Left lung (tissue), 4 donors: ENCODE measurements at regions not wholly inside any gene's neighbourhood (a gene's known extent, or its start where the extent isn't known, plus 50 kb on each side); places are given as distances from the start of the nearest gene placed in this dataset.
"Not testable (repeated sequence)": the region's sequence is repeated elsewhere in the genome, so short reads cannot be mapped to it uniquely, and the experiment has no call there.

ENCODE experiments used
- ATAC-seq: fragments of 200-7000 bp; cut with Tn5 transposase; one replicate; pipeline ENCODE4 v1.9.1; 2020; ENCODE audit warnings: moderate library complexity
- DNase-seq, 4 donors: peaks; one replicate each; pipeline ENCODE4 v3.0.0-alpha.2; 2013 to 2020
- H3K27ac ChIP-seq, 2 donors: fragments of 200-600 bp; sonication (generic) in 1 of 2; one replicate each; pipeline versions ENCODE4 v1.5.0 to v1.8.0; 2020 to 2021
- H3K27me3 ChIP-seq, 2 donors: fragments of 200-600 bp; sonication (generic) in 1 of 2; one replicate each; pipeline versions ENCODE4 v1.5.0 to v1.8.0; 2020 to 2021
- H3K36me3 ChIP-seq, 2 donors: fragments of 200-600 bp; sonication (generic) in 1 of 2; one replicate each; pipeline versions ENCODE4 v1.5.0 to v1.8.0; 2020 to 2021
- H3K4me1 ChIP-seq, 2 donors: fragments of 200-600 bp; one replicate each; pipeline ENCODE4 v1.8.0; 2021
- H3K4me3 ChIP-seq, 2 donors: fragments of 200-600 bp; sonication (generic) in 1 of 2; one replicate each; pipeline versions ENCODE4 v1.5.0 to v1.8.0; 2020 to 2021; ENCODE audit warnings: mild to moderate bottlenecking in 1 of 2
- H3K9me3 ChIP-seq, 2 donors: fragments of 200-600 bp; sonication (generic) in 1 of 2; one replicate each; pipeline versions ENCODE4 v1.5.0 to v1.8.0; 2020 to 2021
- CTCF ChIP-seq, 2 donors: fragments of 200-600 bp; sonication (generic) in 1 of 2; IDR thresholded peaks; one replicate each; pipeline versions ENCODE4 v1.5.0 to v1.8.0; 2021; ENCODE audit warnings: antibody characterized with exemption in 2 of 2
- intact Hi-C, 2 donors: fragments of 100-400 bp; cut with DNase I; formaldehyde crosslinking; loops; one replicate each; pipeline versions ENCODE4 v1.11.2 to v1.14.2; 2022
- donor health status: DM: no; HTN: yes; CAD: no.
- donor health status: DM: no; HTN: no; CAD: no.

GRCh38 chr13:112172017-112172416 is 105.1 kb downstream of the SOX1 start:
- Histone ChIP-seq H3K9me3 (peaks cover 0 to 10% of the 10 kb centered on the region in 2 donors), H3K36me3 (no peaks in the 10 kb centered on the region), H3K4me1 (no peaks in the 10 kb centered on the region), H3K27ac (no peak overlapping the region), H3K4me3 (no peak overlapping the region), H3K27me3 (peaks cover 0 to 21% of the 10 kb centered on the region in 2 donors)
- DNase-seq (no peak), ATAC-seq (no peak)
- intact Hi-C loops, result no loop called here
- no peak for TF ChIP-seq CTCF (IDR thresholded peaks at IDR 0.05)

GRCh38 chr13:112172641-112173251 is 105.8 kb downstream of the SOX1 start:
- Histone ChIP-seq H3K27ac (no peak overlapping the region), H3K4me3 (no peak overlapping the region), H3K36me3 (no peaks in the 10 kb centered on the region), H3K27me3 (peaks cover 0 to 21% of the 10 kb centered on the region in 2 donors), H3K4me1 (no peaks in the 10 kb centered on the region), H3K9me3 (peaks cover 0 to 10% of the 10 kb centered on the region in 2 donors)
- intact Hi-C loops, result no loop called here
- no peak for ATAC-seq
- no peak for DNase-seq
- no peak for TF ChIP-seq CTCF (IDR thresholded peaks at IDR 0.05)

- no peak for TF ChIP-seq CTCF (IDR thresholded peaks at IDR 0.05)
- intact Hi-C loops, result no loop called here
- no peak for ATAC-seq
- Histone ChIP-seq H3K36me3 (no peaks in the 10 kb centered on the region), H3K27ac (no peak overlapping the region), H3K9me3 (peaks cover 0 to 10% of the 10 kb centered on the region in 2 donors), H3K27me3 (peaks cover 0 to 21% of the 10 kb centered on the region in 2 donors), H3K4me3 (no peak overlapping the region), H3K4me1 (no peaks in the 10 kb centered on the region)
- no peak for DNase-seq
Measured at GRCh38 chr13:112174476-112175110, 107.6 kb downstream of the SOX1 start.

- H3K27me3 ChIP-seq, result peaks cover 0 to 21% of the 10 kb centered on the region in 2 donors
- no peak overlapping the region for H3K4me3 ChIP-seq
- H3K36me3 ChIP-seq, result no peaks in the 10 kb centered on the region
- H3K27ac ChIP-seq, result no peak overlapping the region
- H3K9me3 ChIP-seq, result peaks cover 0 to 10% of the 10 kb centered on the region in 2 donors
- intact Hi-C loops, result no loop called here
- no peaks in the 10 kb centered on the region for H3K4me1 ChIP-seq
- TF ChIP-seq CTCF (IDR thresholded peaks at IDR 0.05), result no peak
- no peak for ATAC-seq
- no peak for DNase-seq
Measured at GRCh38 chr13:112175162-112176075, 108.5 kb downstream of the SOX1 start.

GRCh38 chr13:112176141-112177119 is 109.5 kb downstream of the SOX1 start:
- H3K36me3 ChIP-seq, H3K4me3 ChIP-seq, ATAC-seq, H3K4me1 ChIP-seq, intact Hi-C loops, DNase-seq, H3K27ac ChIP-seq: not testable (repeated sequence)
- Histone ChIP-seq H3K9me3 (peaks cover 0 to 10% of the 10 kb centered on the region in 2 donors), H3K27me3 (peaks cover 0 to 15% of the 10 kb centered on the region in 2 donors)
